Endothelial cell of umbilical vein (primary cell): ENCODE measurements at regions not wholly inside any gene's neighbourhood (a gene's known extent, or its start where the extent isn't known, plus 50 kb on each side); places are given as distances from the start of the nearest gene placed in this dataset.

Source experiments
- BruUV-seq: library from RNA; stranded (reverse); fragments of 400-500 nt; replicated peaks from 2 replicates; lab custom pipeline; 2021; lab: Mats Ljungman, UMichigan
- CTCF ChIA-PET: fragments of 300-600, 350-600 bp; sonication (Branson Sonifier 250); formaldehyde crosslinking; loops from one replicate; lab custom pipeline; 2021; ENCODE audit warnings: antibody characterized with exemption, inconsistent platforms; lab: Charles Lee
- POLR2A ChIA-PET: fragments of 300-600, 350-600 bp; sonication (Branson Sonifier 250); formaldehyde crosslinking; loops from one replicate; lab custom pipeline; 2021; ENCODE audit warnings: antibody characterized with exemption, inconsistent platforms; lab: Charles Lee
- DNase-seq: peaks from one replicate; pipeline ENCODE4 v3.0.0-alpha.2; 2011; ENCODE audit warnings: low read depth, low spot score
- FAIRE-seq: peaks from 2 replicates; lab custom pipeline; 2011; peaks lifted over from hg19 to GRCh38; lab: Jason Lieb, UNC
- H2AFZ ChIP-seq: 2 replicates; pipeline ENCODE4 v1.6.0; 2012; ENCODE audit warnings: low read depth, low read length, control low read depth, inconsistent platforms
- H3K27ac ChIP-seq: 2 replicates; pipeline ENCODE4 v1.5.1; 2011; ENCODE audit warnings: low read depth, mild to moderate bottlenecking, control low read depth, low read length, moderate library complexity; ENCODE audit not compliant: insufficient read depth
- H3K27me3 ChIP-seq, 2 experiments: 2 replicates each; pipeline versions ENCODE4 v1.6.0 to v1.6.1; 2011; ENCODE audit warnings: low read length in 2 of 2, mixed read lengths in 1 of 2; ENCODE audit not compliant: control insufficient read depth in 2 of 2, insufficient read depth in 2 of 2
- H3K36me3 ChIP-seq, 2 experiments: 2 replicates in 1 of 2; 3 replicates in 1 of 2; pipeline ENCODE4 v1.5.1; 2011; ENCODE audit warnings: low read length in 2 of 2, mild to moderate bottlenecking in 1 of 2, moderate library complexity in 1 of 2; ENCODE audit not compliant: control insufficient read depth in 2 of 2, insufficient read depth in 2 of 2; ENCODE audit errors: extremely low read depth in 1 of 2
- H3K4me1 ChIP-seq: 3 replicates; pipeline ENCODE4 v1.5.1; 2011; ENCODE audit warnings: mild to moderate bottlenecking, low read length; ENCODE audit not compliant: control insufficient read depth, insufficient read depth; ENCODE audit errors: extremely low read depth
- H3K4me2 ChIP-seq: 2 replicates; pipeline ENCODE4 v1.6.1; 2011; ENCODE audit warnings: low read length, control low read depth, mixed read lengths; ENCODE audit not compliant: insufficient read depth
- H3K4me3 ChIP-seq, 3 experiments: fragments of 200-600 bp in 1 of 3; sonication (generic), shearing (Covaris generic) in 1 of 3; replicated peaks in 1 of 3; 2 replicates each; pipeline ENCODE4 v1.5.1; 2011 to 2016; ENCODE audit warnings: control low read depth in 3 of 3, low read length in 3 of 3, mild to moderate bottlenecking in 2 of 3, inconsistent platforms in 1 of 3, low read depth in 1 of 3, moderate library complexity in 1 of 3; ENCODE audit not compliant: insufficient read depth in 1 of 3
- H3K79me2 ChIP-seq: 2 replicates; pipeline ENCODE4 v1.6.0; 2012; ENCODE audit warnings: low read length, inconsistent platforms; ENCODE audit not compliant: control insufficient read depth, insufficient read depth
- H3K9ac ChIP-seq: replicated peaks from 2 replicates; pipeline ENCODE3; 2011; ENCODE audit warnings: low read length, control low read depth; ENCODE audit not compliant: insufficient read depth; ENCODE audit errors: extremely low read depth
- H3K9me1 ChIP-seq: replicated peaks from 3 replicates; pipeline ENCODE4 v1.6.0; 2011; ENCODE audit warnings: mild to moderate bottlenecking, low read length; ENCODE audit not compliant: control insufficient read depth, insufficient read depth; ENCODE audit errors: extremely low read depth
- H3K9me3 ChIP-seq: replicated peaks from 2 replicates; pipeline ENCODE4 v1.5.1; 2012; ENCODE audit warnings: low read length, inconsistent platforms; ENCODE audit not compliant: control insufficient read depth, insufficient read depth
- H4K20me1 ChIP-seq: replicated peaks from 2 replicates; pipeline ENCODE3; 2011; ENCODE audit warnings: mild to moderate bottlenecking, low read length; ENCODE audit not compliant: control insufficient read depth, insufficient read depth; ENCODE audit errors: extremely low read depth
- CTCF ChIP-seq, 2 donors: IDR thresholded peaks; 1 replicate in 1 of 2; 2 replicates in 1 of 2; pipeline ENCODE4 v1.5.1; 2011; ENCODE audit warnings: low read length in 2 of 2, mild to moderate bottlenecking in 2 of 2, moderate library complexity in 2 of 2, control low read depth in 1 of 2, inconsistent platforms in 1 of 2, low read depth in 1 of 2; ENCODE audit not compliant: insufficient read depth in 1 of 2; ENCODE audit errors: extremely low read depth in 1 of 2
- EZH2 ChIP-seq: IDR thresholded peaks from 2 replicates; pipeline ENCODE4 v1.6.1; 2012; ENCODE audit warnings: borderline replicate concordance, low read depth, mild to moderate bottlenecking, moderate library complexity, low read length, inconsistent platforms; ENCODE audit not compliant: severe bottlenecking
- FOS ChIP-seq: IDR thresholded peaks from 2 replicates; pipeline ENCODE4 v1.6.1; 2011; ENCODE audit warnings: mild to moderate bottlenecking, low read length, moderate library complexity, borderline replicate concordance; ENCODE audit not compliant: insufficient read depth
- GATA2 ChIP-seq: IDR thresholded peaks from 2 replicates; pipeline ENCODE4 v1.7.0; 2011; ENCODE audit warnings: low read depth, mild to moderate bottlenecking, moderate library complexity, mixed read lengths, low read length; ENCODE audit not compliant: insufficient read length, insufficient read depth
- JUN ChIP-seq: IDR thresholded peaks from 2 replicates; pipeline ENCODE4 v1.6.1; 2011; ENCODE audit warnings: borderline replicate concordance, low read depth; ENCODE audit not compliant: insufficient read length, insufficient read depth
- MAX ChIP-seq: IDR thresholded peaks from 2 replicates; pipeline ENCODE4 v1.6.1; 2011; ENCODE audit not compliant: insufficient read depth, insufficient read length
- MYC ChIP-seq: IDR thresholded peaks from one replicate; pipeline ENCODE4 v1.6.1; 2011; ENCODE audit warnings: mild to moderate bottlenecking, low read depth, low read length
- POLR2A ChIP-seq: IDR thresholded peaks from 2 replicates; pipeline ENCODE4 v1.6.1; 2012; ENCODE audit warnings: low read depth, mild to moderate bottlenecking, control low read depth, low read length
- POLR2AphosphoS5 ChIP-seq: IDR thresholded peaks from 2 replicates; pipeline ENCODE4 v1.6.1; 2012; ENCODE audit warnings: low read depth, mild to moderate bottlenecking, control low read depth, low read length, moderate library complexity; ENCODE audit not compliant: insufficient read depth
- dilution Hi-C: fragments of 300-500 bp; cut with MboI; formaldehyde crosslinking; loops from one replicate; pipeline ENCODE4 v1.15.0; 2019; ENCODE audit warnings: low sequenced_read_pairs; ENCODE audit not compliant: extremely low pct_ligation_motif_present
- intact Hi-C: fragments of 100-400 bp; cut with micrococcal nuclease; formaldehyde crosslinking; loops from one replicate; pipeline ENCODE4 v1.10.0; 2022

- BruUV-seq: no TSS peak
- Histone ChIP-seq H3K36me3 (no peaks in the 10 kb centered on the region), H3K4me1 (no peaks in the 10 kb centered on the region), H3K27me3 (no peaks in the 10 kb centered on the region), H2AFZ (no peak overlapping the region), H4K20me1 (no peaks in the 10 kb centered on the region), H3K9me3 (no peaks in the 10 kb centered on the region), H3K9ac (no peak overlapping the region), H3K4me2 (no peak overlapping the region), H3K27ac (no peak overlapping the region), H3K79me2 (no peaks in the 10 kb centered on the region), H3K4me3 (no peak overlapping the region), H3K9me1 (no peaks in the 10 kb centered on the region)
- intact Hi-C loops (loop anchor here (5.0 kb wide), 1 partner anchor 159 kb away; no protein-coding TSS in a partner anchor), dilution Hi-C loops (no loop called here)
- ChIA-PET CTCF (no interaction called here), POLR2A (no interaction called here)
- no peak for DNase-seq
- FAIRE-seq: no peak
- TF ChIP-seq FOS: no peak
- TF ChIP-seq JUN: no peak
- TF ChIP-seq POLR2AphosphoS5: no peak
- no peak for TF ChIP-seq POLR2A
- no peak for TF ChIP-seq MAX
- TF ChIP-seq GATA2: no peak
- TF ChIP-seq MYC: no peak
- TF ChIP-seq CTCF (IDR thresholded peaks at IDR 0.05; ENCODE audit: extremely low read depth in 1 of 2, insufficient read depth in 1 of 2, low read depth in 1 of 2, low read length in 2 of 2): no peak
- TF ChIP-seq EZH2: no peak
These were observed 68.8 kb upstream of the ARHGAP18 start for GRCh38 chr6:129778793-129779192.
